ENCODE measurements at regions not wholly inside any gene's neighbourhood (a gene's known extent, or its start where the extent isn't known, plus 50 kb on each side); places are given as distances from the start of the nearest gene placed in this dataset.

DNA sequence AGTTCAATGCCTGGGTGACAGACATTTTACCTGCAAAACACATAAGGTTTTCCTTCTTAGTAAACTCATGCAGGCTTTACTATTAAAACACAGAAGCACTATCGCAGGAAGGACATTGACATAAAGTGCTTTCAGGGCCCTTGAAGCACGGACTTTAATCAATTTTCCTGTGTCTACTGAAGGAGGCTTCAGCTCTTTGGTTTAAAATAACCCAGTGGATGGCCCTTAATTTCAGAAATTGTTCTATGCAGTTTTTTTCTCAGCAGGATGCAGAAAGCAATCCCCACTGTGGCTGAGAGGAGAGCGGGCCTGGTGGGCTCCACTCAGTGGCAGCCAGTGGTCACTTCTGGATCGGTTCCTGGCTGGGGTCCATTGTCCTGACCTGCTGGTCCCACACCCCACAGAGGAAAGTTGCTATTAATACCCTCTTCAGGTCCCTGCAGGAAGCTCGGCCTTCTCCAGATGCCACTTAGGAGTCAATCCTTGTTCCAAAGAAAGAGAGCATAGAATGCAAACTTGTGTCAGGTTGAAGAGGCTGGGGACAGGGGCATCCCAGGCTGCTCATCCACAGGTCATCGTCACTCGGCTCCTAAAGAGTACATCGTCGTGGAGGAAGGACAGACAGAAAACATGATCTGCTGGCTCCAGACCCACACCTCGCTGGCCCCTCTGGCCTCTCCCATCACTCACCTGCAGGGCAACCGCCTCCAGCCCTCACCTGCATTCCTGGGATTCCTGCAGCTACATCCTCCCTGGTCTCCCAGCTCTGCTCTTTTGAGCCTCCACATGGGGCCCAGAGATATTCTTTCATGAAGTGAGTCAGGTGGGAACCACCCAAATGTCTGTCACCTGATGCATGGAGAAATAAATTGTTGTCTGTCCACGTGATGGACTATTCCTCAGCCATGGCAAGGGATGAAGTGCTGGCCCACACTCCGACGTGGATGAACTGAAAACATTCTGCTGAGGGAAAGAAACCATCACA, 153.1 kb downstream of the PSMG1 start:
- H3K79me2 ChIP-seq (ENCODE audit: control insufficient read depth, insufficient read depth, low read length), result no peaks in the 10 kb centered on the region
- intact Hi-C loops (cut with micrococcal nuclease), result no loop called here
- H3K27me3 ChIP-seq (ENCODE audit: control insufficient read depth in 2 of 2, insufficient read depth in 2 of 2, low read length in 2 of 2), result no peaks in the 10 kb centered on the region
- no peaks in the 10 kb centered on the region for H3K4me1 ChIP-seq (ENCODE audit: control insufficient read depth, extremely low read depth, insufficient read depth, low read length)
- no TSS peak for BruUV-seq (replicated peaks)
- H2AFZ ChIP-seq (ENCODE audit: low read depth, low read length), result no peak overlapping the region
- no peak overlapping the region for H3K9ac ChIP-seq (replicated peaks; ENCODE audit: extremely low read depth, insufficient read depth, low read length)
- POLR2A ChIA-PET, result no interaction called here
- H3K9me3 ChIP-seq (replicated peaks; ENCODE audit: control insufficient read depth, insufficient read depth, low read length), result no peaks in the 10 kb centered on the region
- no peak overlapping the region for H3K4me3 ChIP-seq (replicated peaks in 1 of 3; ENCODE audit: insufficient read depth in 1 of 3, low read depth in 1 of 3, low read length in 3 of 3)
- no peaks in the 10 kb centered on the region for H3K9me1 ChIP-seq (replicated peaks; ENCODE audit: control insufficient read depth, extremely low read depth, insufficient read depth, low read length)
- dilution Hi-C loops (cut with MboI; ENCODE audit: extremely low pct_ligation_motif_present, low sequenced_read_pairs), result no loop called here
- TF ChIP-seq, protein P1, sequence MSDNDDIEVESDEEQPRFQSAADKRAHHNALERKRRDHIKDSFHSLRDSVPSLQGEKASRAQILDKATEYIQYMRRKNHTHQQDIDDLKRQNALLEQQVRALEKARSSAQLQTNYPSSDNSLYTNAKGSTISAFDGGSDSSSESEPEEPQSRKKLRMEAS (IDR thresholded peaks at IDR 0.05; ENCODE audit: insufficient read depth, insufficient read length), result no peak
- TF ChIP-seq POLR2A (IDR thresholded peaks at IDR 0.05; ENCODE audit: low read depth, low read length) (no peak), POLR2AphosphoS5 (IDR thresholded peaks at IDR 0.05; ENCODE audit: insufficient read depth, low read depth, low read length) (no peak), GATA2 (IDR thresholded peaks at IDR 0.05; ENCODE audit: insufficient read depth, insufficient read length, low read depth, low read length) (no peak), JUN (IDR thresholded peaks at IDR 0.05; ENCODE audit: borderline replicate concordance, insufficient read depth, insufficient read length, low read depth) (no peak), MYC (IDR thresholded peaks at IDR 0.05; ENCODE audit: low read depth, low read length) (no peak), FOS (IDR thresholded peaks at IDR 0.05; ENCODE audit: borderline replicate concordance, insufficient read depth, low read length) (no peak), EZH2 (IDR thresholded peaks at IDR 0.05; ENCODE audit: borderline replicate concordance, low read depth, low read length, severe bottlenecking) (no peak)
- TF ChIP-seq, protein P2, sequence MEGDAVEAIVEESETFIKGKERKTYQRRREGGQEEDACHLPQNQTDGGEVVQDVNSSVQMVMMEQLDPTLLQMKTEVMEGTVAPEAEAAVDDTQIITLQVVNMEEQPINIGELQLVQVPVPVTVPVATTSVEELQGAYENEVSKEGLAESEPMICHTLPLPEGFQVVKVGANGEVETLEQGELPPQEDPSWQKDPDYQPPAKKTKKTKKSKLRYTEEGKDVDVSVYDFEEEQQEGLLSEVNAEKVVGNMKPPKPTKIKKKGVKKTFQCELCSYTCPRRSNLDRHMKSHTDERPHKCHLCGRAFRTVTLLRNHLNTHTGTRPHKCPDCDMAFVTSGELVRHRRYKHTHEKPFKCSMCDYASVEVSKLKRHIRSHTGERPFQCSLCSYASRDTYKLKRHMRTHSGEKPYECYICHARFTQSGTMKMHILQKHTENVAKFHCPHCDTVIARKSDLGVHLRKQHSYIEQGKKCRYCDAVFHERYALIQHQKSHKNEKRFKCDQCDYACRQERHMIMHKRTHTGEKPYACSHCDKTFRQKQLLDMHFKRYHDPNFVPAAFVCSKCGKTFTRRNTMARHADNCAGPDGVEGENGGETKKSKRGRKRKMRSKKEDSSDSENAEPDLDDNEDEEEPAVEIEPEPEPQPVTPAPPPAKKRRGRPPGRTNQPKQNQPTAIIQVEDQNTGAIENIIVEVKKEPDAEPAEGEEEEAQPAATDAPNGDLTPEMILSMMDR (IDR thresholded peaks at IDR 0.05; ENCODE audit: extremely low read depth in 1 of 2, insufficient read depth in 1 of 2, low read depth in 1 of 2, low read length in 2 of 2), result no peak
- no peaks in the 10 kb centered on the region for H4K20me1 ChIP-seq (replicated peaks; ENCODE audit: control insufficient read depth, extremely low read depth, insufficient read depth, low read length)
- FAIRE-seq, result no peak
- CTCF ChIA-PET, result interaction anchor here (1.1 to 1.4 kb wide), 2 partner anchors 8 to 223 kb away, joined by 3 read pairs; no protein-coding TSS in a partner anchor
- H3K4me2 ChIP-seq (ENCODE audit: insufficient read depth, low read length), result no peak overlapping the region
- DNase-seq (ENCODE audit: low read depth, low spot score), result no peak
- no peak overlapping the region for H3K27ac ChIP-seq (ENCODE audit: insufficient read depth, low read depth, low read length)
- no peaks in the 10 kb centered on the region for H3K36me3 ChIP-seq (ENCODE audit: control insufficient read depth in 2 of 2, extremely low read depth in 1 of 2, insufficient read depth in 2 of 2, low read length in 2 of 2)

All from endothelial cell of umbilical vein (primary cell).